Neural cell (in vitro differentiated cells): ENCODE measurements at regions not wholly inside any gene's neighbourhood (a gene's known extent, or its start where the extent isn't known, plus 50 kb on each side); places are given as distances from the start of the nearest gene placed in this dataset.

Experiments
- H2AFZ ChIP-seq: fragments of 200-600, 300-800 bp; sonication (generic), shearing (Covaris generic); 2 replicates; pipeline ENCODE4 v1.6.0; 2014; ENCODE audit warnings: low read depth, mild to moderate bottlenecking, antibody characterized with exemption, low read length, moderate library complexity
- H3F3A ChIP-seq: fragments of 200-600 bp; shearing (Covaris generic); 2 replicates; pipeline ENCODE4 v1.6.1; 2016; ENCODE audit warnings: mild to moderate bottlenecking, moderate library complexity, mixed read lengths, antibody characterized with exemption, low read length; ENCODE audit not compliant: insufficient read depth, poor library complexity, severe bottlenecking
- H3K27ac ChIP-seq: fragments of 200-600, 300-800 bp; sonication (generic), shearing (Covaris generic); 2 replicates; pipeline ENCODE4 v1.5.1; 2014; ENCODE audit warnings: mild to moderate bottlenecking, low read length, moderate library complexity
- H3K27me3 ChIP-seq: fragments of 300-800, 200-600 bp; sonication (generic), shearing (Covaris generic); 2 replicates; pipeline ENCODE4 v1.6.0; 2014; ENCODE audit warnings: mild to moderate bottlenecking, low read depth, low read length, moderate library complexity; ENCODE audit not compliant: insufficient read depth
- H3K36me3 ChIP-seq: fragments of 300-800, 200-600 bp; sonication (generic), shearing (Covaris generic); 2 replicates; pipeline ENCODE4 v1.5.1; 2014; ENCODE audit warnings: mild to moderate bottlenecking, antibody characterized with exemption, low read length, moderate library complexity; ENCODE audit not compliant: insufficient read depth
- H3K4me2 ChIP-seq: fragments of 300-800, 200-600 bp; sonication (generic), shearing (Covaris generic); 2 replicates; pipeline ENCODE4 v1.6.0; 2014; ENCODE audit warnings: mild to moderate bottlenecking, low read length
- H3K4me3 ChIP-seq: fragments of 300-800, 200-600 bp; sonication (generic), shearing (Covaris generic); 2 replicates; pipeline ENCODE4 v1.5.1; 2014; ENCODE audit warnings: mild to moderate bottlenecking, low read length, moderate library complexity
- H3K79me2 ChIP-seq: fragments of 200-600 bp; shearing (Covaris generic); replicated peaks from 2 replicates; pipeline ENCODE4 v1.6.0; 2014; ENCODE audit warnings: mild to moderate bottlenecking, low read length, moderate library complexity; ENCODE audit not compliant: insufficient read depth
- H3K9ac ChIP-seq: fragments of 300-800, 200-600 bp; sonication (generic), shearing (Covaris generic); 2 replicates; pipeline ENCODE4 v1.6.1; 2016; ENCODE audit warnings: mild to moderate bottlenecking, low read length, mixed read lengths
- H3K9me2 ChIP-seq: fragments of 200-600 bp; shearing (Covaris generic); 2 replicates; pipeline ENCODE4 v1.6.1; 2016; ENCODE audit warnings: mild to moderate bottlenecking, low read length, mixed read lengths; ENCODE audit not compliant: insufficient read depth
- H3K9me3 ChIP-seq: fragments of 200-600, 300-800 bp; sonication (generic), shearing (Covaris generic); 2 replicates; pipeline ENCODE4 v1.6.1; 2016; ENCODE audit warnings: mild to moderate bottlenecking, mixed run types, low read length, moderate library complexity, mixed read lengths
- H4K20me1 ChIP-seq: fragments of 200-600 bp; shearing (Covaris generic); 2 replicates; pipeline ENCODE4 v1.6.1; 2016; ENCODE audit warnings: mild to moderate bottlenecking, mixed run types; ENCODE audit not compliant: insufficient read depth
- CTCF ChIP-seq: fragments of 450-650 bp; IDR thresholded peaks from 2 replicates; pipeline ENCODE4 v1.5.1; 2014; ENCODE audit warnings: antibody characterized with exemption, mild to moderate bottlenecking, moderate library complexity; ENCODE audit not compliant: poor library complexity, severe bottlenecking
- EP300 ChIP-seq: fragments of 450-650 bp; conservative IDR thresholded peaks from 2 replicates; pipeline ENCODE4 v1.6.1; 2014; ENCODE audit warnings: antibody characterized with exemption, mild to moderate bottlenecking, moderate library complexity; ENCODE audit not compliant: poor library complexity, severe bottlenecking
- EZH2 ChIP-seq: fragments of 200-600, 300-800 bp; shearing (Covaris generic), sonication (generic); IDR thresholded peaks from 2 replicates; pipeline ENCODE4 v1.6.1; 2014; ENCODE audit warnings: antibody characterized with exemption, low read length, borderline replicate concordance, mild to moderate bottlenecking; ENCODE audit not compliant: insufficient read depth, poor library complexity, severe bottlenecking
- MXI1 ChIP-seq: fragments of 450-650 bp; conservative IDR thresholded peaks from 2 replicates; pipeline ENCODE4 v1.6.1; 2014; ENCODE audit warnings: antibody characterized with exemption, mild to moderate bottlenecking; ENCODE audit not compliant: poor library complexity, severe bottlenecking
- POLR2AphosphoS5 ChIP-seq: IDR thresholded peaks from 2 replicates; pipeline ENCODE4 v1.6.1; 2012
- RAD21 ChIP-seq: fragments of 450-650 bp; conservative IDR thresholded peaks from 2 replicates; pipeline ENCODE4 v1.6.1; 2014; ENCODE audit warnings: antibody characterized with exemption, mild to moderate bottlenecking, moderate library complexity
- REST ChIP-seq: IDR thresholded peaks from 2 replicates; pipeline ENCODE4 v1.6.1; 2012; ENCODE audit warnings: borderline replicate concordance
- SMC3 ChIP-seq: fragments of 450-650 bp; conservative IDR thresholded peaks from 2 replicates; pipeline ENCODE4 v1.6.1; 2014; ENCODE audit warnings: antibody characterized with exemption, mild to moderate bottlenecking, moderate library complexity; ENCODE audit not compliant: poor library complexity
- TAF1 ChIP-seq: IDR thresholded peaks from 2 replicates; pipeline ENCODE4 v1.6.1; 2012; ENCODE audit warnings: low read depth

- no peak overlapping the region for H3K27ac ChIP-seq
- H3K9me2 ChIP-seq = no peaks in the 10 kb centered on the region
- H3K27me3 ChIP-seq = no peaks in the 10 kb centered on the region
- H4K20me1 ChIP-seq = no peaks in the 10 kb centered on the region
- no peaks in the 10 kb centered on the region for H3K79me2 ChIP-seq
- H3K36me3 ChIP-seq = no peaks in the 10 kb centered on the region
- no peak for TF ChIP-seq CTCF
- no peak for TF ChIP-seq EZH2
- no peak for TF ChIP-seq TAF1
- no peak for TF ChIP-seq RAD21
- no peak for TF ChIP-seq REST
- TF ChIP-seq MXI1 = no peak
- no peak for TF ChIP-seq SMC3
- no peak for TF ChIP-seq POLR2AphosphoS5
- no peak for TF ChIP-seq EP300
- no peak overlapping the region for H2AFZ ChIP-seq
- no peak overlapping the region for H3K9ac ChIP-seq
- H3K4me2 ChIP-seq = no peak overlapping the region
- no peaks in the 10 kb centered on the region for H3F3A ChIP-seq
- H3K4me3 ChIP-seq = no peak overlapping the region
- no peaks in the 10 kb centered on the region for H3K9me3 ChIP-seq
Measured at GRCh38 chr11:130612291-130612851, 163.9 kb downstream of the ADAMTS15 start.

GRCh38 chr11:130613396-130613795 lies 165.0 kb downstream of the ADAMTS15 start:
- H4K20me1 ChIP-seq = no peaks in the 10 kb centered on the region
- H3K9ac ChIP-seq = no peak overlapping the region
- no peak for TF ChIP-seq POLR2AphosphoS5
- no peak for TF ChIP-seq MXI1
- TF ChIP-seq CTCF = no peak
- no peak for TF ChIP-seq RAD21

More at GRCh38 chr11:130613396-130613795, 165.0 kb downstream of the ADAMTS15 start:
- no peak overlapping the region for H3K4me3 ChIP-seq
- no peaks in the 10 kb centered on the region for H3K79me2 ChIP-seq
- H3K9me3 ChIP-seq = no peaks in the 10 kb centered on the region
- H3K27me3 ChIP-seq = no peaks in the 10 kb centered on the region
- no peaks in the 10 kb centered on the region for H3F3A ChIP-seq
- H2AFZ ChIP-seq = no peak overlapping the region
- no peaks in the 10 kb centered on the region for H3K36me3 ChIP-seq
- H3K4me2 ChIP-seq = no peak overlapping the region
- no peak overlapping the region for H3K27ac ChIP-seq
- H3K9me2 ChIP-seq = no peaks in the 10 kb centered on the region
